ENCODE measurements at regions not wholly inside any gene's neighbourhood (a gene's known extent, or its start where the extent isn't known, plus 50 kb on each side); places are given as distances from the start of the nearest gene placed in this dataset.

DNA sequence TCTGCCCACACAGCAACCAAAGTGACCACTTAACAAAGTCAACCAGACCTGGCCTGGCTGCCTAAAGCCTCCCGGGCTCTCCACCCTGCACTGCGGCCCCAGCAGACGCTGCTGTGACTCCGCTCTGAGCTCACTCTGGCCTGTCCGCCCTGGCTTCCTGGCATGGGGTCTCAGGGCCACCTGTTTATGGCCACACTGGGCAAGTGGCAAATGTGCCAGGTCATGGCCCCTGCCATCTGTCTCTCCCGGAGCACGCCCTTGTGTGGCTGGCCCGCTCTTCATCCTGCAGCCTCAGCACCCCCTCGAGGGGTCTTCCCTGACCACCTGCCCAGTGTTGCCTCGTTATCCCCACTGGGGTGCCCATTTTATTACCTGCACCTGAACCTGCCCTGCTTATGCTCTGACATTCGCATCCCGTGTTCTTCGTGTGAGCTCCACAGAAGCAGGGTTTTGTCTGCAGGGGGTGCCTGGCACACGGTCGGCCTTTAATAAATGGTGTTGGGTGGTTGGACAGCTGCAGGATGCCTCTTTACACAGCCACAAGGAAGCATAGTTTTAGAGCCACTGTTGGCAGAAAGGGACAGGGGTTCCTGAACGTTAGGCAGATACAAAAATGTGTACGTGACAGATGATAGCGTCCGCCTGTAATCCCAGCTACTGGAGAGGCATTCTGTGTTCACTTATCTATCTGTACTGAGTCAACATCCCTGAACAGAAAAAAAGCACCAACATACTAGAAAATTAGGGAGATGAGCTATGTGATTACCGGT is 785.6 kb downstream of the TBC1D22A start:
- no peak for TF ChIP-seq POLR2AphosphoS5 (IDR thresholded peaks at IDR 0.05; ENCODE audit: low read depth, low read length)
- TF ChIP-seq, protein P1, sequence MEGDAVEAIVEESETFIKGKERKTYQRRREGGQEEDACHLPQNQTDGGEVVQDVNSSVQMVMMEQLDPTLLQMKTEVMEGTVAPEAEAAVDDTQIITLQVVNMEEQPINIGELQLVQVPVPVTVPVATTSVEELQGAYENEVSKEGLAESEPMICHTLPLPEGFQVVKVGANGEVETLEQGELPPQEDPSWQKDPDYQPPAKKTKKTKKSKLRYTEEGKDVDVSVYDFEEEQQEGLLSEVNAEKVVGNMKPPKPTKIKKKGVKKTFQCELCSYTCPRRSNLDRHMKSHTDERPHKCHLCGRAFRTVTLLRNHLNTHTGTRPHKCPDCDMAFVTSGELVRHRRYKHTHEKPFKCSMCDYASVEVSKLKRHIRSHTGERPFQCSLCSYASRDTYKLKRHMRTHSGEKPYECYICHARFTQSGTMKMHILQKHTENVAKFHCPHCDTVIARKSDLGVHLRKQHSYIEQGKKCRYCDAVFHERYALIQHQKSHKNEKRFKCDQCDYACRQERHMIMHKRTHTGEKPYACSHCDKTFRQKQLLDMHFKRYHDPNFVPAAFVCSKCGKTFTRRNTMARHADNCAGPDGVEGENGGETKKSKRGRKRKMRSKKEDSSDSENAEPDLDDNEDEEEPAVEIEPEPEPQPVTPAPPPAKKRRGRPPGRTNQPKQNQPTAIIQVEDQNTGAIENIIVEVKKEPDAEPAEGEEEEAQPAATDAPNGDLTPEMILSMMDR (IDR thresholded peaks at IDR 0.05), result no peak
- TF ChIP-seq SIN3A (IDR thresholded peaks at IDR 0.05; ENCODE audit: borderline replicate concordance, insufficient read depth, low read depth, low read length), result no peak

Data from Panc1 (cell line).